NCI-H187 (cell line): ENCODE measurements at regions not wholly inside any gene's neighbourhood (a gene's known extent, or its start where the extent isn't known, plus 50 kb on each side); places are given as distances from the start of the nearest gene placed in this dataset.
"Not testable (repeated sequence)": the region's sequence is repeated elsewhere in the genome, so short reads cannot be mapped to it uniquely, and the experiment has no call there.

Source experiments
- DNase-seq, 2 experiments: peaks; one replicate each; lab custom pipeline; 2025; lab: John Stamatoyannopoulos, UW

- no peak for DNase-seq
Observed at GRCh38 chr1:5140136-5140535, 485.7 kb downstream of the AJAP1 start.

DNA sequence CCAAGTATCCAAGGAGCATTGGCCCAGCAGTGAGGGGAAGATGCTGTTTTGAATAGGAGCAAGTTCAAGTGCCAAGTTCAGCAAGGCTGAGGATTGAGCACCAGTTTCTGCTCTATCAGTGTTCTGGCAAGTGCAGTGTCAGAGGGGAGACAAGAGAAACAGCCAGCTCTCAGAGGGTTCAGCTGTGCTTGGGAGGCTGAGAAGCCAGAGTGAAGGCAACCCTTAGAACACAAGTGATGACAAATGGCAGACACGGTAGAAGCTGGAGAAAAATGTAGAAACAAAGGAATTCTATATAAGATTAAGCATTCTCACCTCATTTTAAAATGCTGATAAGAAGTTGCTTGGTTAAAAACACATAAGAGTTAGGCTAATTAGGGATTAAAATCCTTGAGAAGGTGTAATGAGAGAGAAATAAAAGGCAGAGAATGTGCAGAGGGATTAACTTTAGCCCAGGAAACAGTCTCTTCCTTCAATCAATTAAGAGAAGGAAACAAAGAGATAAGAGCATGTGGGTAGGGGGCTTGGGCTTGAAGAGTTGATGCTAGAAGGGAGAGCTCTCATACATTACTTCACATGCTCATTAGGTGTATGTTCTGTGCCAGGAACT is 475.4 kb downstream of the AJAP1 start:
- no peak for DNase-seq

DNA sequence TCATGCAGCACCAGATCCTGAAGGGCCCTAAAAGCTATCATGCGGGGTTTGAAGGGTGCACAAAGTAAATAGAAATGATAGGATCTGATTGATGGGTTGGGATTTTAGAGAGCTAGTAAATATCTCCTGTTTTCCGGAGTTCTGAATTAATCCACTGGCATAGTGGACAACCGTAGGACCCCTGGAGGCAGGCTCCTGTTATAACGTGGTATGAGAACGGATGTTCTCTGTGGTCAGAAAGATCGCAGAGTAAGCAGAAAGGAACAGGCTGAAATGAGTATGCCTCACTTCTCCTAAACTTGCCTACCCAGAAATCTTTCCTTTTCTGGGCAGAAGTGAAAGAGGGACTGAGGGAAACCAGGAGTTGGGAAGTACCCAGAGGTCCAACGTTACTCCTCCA is 470.8 kb downstream of the AJAP1 start:
- no peak for DNase-seq

GRCh38 chr1:5120559-5120958 is 466.1 kb downstream of the AJAP1 start:
- no peak for DNase-seq

DNA sequence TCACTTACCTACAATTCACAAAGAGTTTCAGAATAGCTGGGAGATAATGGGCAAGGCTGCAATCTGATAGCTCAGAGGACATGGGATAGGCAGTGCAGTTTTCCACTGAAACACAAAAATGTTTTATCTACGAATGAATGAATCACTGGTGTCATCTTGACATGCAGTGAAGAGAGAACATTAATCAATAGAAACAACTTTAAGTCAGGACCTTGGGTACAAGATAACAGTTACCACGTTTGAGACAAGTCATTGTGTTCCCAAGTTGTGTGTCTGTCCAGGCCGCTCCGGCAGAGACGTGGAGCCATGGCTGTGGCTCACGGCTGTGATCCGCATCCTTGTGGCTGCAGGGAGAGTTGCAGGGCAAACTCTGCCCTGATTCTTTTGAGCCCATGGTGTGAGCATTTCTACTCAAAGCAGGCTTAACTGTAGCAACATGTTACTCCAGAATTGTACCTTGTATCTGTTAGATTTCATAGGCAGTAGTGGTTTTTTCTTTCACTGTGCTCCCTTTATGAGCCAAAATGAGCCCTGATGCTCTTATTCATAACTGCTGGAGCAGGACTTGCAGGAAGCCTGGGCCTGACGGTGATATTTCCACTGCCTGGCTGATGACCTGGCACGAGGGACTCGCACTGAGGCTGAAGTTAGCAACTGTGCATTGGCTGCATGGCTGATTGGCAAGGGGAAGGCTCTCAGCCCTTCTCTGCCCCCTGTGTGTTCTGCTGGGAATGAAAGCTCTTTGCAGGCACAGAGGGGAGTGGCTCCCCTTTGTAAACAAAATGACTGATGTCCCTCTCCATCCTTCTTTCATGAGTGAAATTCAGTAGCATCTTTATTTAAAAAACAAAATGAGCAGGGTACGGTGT is 465.2 kb downstream of the AJAP1 start:
- DNase-seq = peak in 1 of 2 experiments; percentile 11

GRCh38 chr1:5118771-5119170 is 464.4 kb downstream of the AJAP1 start:
- DNase-seq = not testable (repeated sequence)

DNA sequence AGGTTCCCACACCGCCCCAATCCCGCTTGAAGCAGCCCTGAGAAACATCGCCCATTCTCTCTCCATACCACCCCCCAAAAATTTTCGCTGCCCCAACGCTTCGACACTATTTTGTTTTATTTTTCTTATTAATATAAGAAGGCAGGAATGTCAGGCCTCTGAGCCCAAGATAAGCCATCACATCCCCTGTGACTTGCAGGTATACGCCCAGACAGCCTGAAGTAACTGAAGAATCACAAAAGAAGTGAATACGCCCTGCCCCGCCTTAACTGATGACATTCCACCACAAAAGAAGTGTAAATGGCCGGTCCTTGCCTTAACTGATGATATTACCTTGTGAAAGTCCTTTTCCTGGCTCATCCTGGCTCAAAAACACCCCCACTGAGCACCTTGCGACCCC is 463.9 kb downstream of the AJAP1 start:
- not testable (repeated sequence) for DNase-seq

DNA sequence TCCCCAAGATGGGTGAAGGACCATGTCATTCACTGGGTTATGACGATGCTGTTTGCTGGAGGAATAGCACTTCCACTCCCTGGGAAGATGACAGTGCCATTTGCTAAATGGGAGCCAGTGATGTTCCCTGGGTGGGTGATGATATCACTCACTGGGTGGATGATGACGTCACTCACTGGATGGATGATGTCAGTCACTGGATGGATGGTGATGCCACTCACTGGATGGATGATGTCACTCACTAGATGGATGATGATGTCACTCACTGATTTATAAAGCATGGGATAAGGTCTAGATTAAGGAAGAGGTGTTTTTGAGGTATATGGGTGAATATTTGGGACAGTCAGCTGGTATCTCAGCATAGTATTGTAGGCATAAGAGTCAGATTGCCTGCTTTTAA is 457.2 kb downstream of the AJAP1 start:
- no peak for DNase-seq

DNA sequence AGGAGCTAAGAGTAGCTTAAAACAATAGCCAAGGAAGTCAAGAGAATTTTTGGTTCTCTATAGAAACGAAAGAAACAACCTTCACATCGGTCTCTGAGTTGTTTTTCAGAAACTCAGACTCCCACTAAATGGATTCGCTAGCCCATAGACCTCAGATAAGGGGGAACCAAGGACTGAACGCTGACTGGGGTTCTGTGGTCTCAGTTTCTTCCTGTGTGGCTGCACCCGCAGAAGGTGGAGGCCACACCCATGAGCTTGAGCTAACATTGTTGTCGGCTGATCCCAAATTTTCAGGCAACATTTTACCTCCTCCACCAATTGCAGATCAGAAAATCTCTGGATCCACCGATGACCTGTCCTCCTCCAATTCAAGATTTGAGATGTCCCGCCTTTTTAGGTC is 456.1 kb downstream of the AJAP1 start:
- no peak for DNase-seq

GRCh38 chr1:5109633-5110032 is 455.2 kb downstream of the AJAP1 start:
- peak in 1 of 2 experiments; percentile 12 for DNase-seq

- peak in 1 of 2 experiments; percentile 33 for DNase-seq
Observed at GRCh38 chr1:5108740-5109139, 454.3 kb downstream of the AJAP1 start.

GRCh38 chr1:5105744-5106143 is 451.3 kb downstream of the AJAP1 start:
- DNase-seq = no peak

- peak; percentile 56 to 58 for DNase-seq
Observed at GRCh38 chr1:5099558-5099957, 445.1 kb downstream of the AJAP1 start.

DNA sequence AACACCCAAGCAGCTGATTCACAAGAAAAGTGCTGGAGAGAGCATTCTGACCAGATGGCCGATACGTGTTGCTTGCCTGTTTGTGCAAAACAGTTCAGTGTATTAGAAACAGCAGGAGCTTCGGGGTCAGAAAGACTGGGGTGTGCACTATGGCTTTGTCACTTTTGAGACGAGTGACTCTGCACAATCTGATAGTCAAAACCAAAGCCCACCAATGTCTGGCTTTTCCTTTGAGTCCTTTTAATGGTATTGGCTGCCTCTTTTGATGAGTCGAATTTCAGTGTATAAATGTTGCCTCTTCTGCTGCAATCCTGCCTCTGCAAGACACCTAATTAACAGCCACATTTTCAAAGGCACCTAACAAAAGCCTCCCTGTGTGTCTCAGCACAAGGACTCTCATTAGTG is 444.6 kb downstream of the AJAP1 start:
- no peak for DNase-seq

DNA sequence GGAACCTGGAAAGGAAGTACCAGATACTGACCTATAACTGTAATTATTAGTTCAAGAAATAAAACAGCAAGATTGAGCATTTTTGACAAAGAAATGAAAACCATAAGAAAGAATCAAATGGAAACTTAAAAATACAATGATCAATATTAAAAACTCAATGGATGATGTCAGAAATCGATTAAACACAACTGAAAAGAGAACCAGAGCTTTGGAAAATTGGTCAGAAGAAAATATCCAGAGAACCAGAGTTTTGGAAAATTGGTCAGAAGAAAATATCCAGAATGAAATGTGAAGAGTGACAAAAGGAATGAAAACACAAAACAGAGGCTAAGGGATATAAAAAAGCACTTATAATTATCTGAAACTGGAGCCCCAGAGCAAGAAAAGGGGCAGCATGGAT is 438.6 kb downstream of the AJAP1 start:
- no peak for DNase-seq

- no peak for DNase-seq
Observed at GRCh38 chr1:5084676-5085075, 430.3 kb downstream of the AJAP1 start.

GRCh38 chr1:5067246-5067645 is 412.8 kb downstream of the AJAP1 start:
- peak in 1 of 2 experiments; percentile 16 for DNase-seq

DNA sequence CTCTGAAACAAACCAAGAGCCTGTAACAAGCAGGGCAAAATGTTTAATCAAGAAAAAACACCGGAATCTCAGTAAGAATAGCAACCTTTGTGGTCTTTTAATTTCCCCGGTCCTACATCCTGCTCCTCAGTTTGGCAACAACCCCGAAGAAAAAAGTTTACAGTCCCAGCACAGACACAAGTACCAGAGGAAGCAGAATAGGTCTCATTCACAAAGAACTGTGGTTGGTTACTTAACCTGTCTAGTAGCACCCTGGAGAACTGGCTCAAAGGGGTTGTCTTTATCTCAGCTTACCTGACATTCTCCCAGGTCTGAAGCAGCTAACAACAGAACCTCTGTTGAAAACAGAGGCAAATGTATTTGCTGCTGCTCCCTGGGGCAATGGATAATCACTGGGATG is 399.3 kb downstream of the AJAP1 start:
- no peak for DNase-seq

GRCh38 chr1:5029136-5029535 is 374.7 kb downstream of the AJAP1 start:
- DNase-seq = no peak

DNA sequence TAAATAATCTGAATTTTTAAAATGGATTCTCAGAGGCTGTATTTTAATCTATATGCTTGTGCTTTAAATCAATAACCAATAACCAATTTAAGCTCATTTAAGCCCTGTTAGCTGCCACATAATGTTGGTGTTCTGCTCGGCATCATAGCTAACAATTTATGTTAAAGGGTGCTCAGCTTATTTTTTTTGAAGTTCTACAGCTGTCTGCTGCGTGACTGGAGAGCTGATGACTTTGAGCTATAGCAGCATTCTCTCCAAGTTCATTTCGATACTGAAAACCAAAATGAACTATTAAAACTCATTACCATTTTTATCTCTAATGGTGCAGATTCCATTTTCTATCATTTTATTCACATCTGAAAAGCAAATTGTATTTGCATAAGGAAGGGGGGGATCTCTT is 357.8 kb downstream of the AJAP1 start:
- no peak for DNase-seq

DNA sequence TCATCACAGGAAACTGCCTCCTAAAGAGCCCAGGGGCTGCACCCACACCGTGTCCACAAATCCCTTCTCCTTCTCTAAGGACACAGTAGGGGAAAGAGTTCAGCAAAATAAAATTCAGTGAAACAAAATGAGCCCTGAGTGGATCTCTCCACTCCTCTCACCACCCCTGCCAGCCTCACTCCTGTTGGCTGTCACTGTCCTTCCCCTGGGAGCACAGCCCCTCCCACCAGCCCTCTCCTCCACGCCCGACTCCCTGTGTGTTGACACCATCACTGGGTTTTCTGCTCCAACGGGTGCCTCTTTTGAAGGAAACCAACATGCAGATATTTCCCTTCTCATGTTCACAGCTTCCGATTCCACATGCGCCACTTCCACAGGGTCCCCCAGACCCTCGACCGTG is 356.2 kb downstream of the AJAP1 start:
- DNase-seq = no peak

DNA sequence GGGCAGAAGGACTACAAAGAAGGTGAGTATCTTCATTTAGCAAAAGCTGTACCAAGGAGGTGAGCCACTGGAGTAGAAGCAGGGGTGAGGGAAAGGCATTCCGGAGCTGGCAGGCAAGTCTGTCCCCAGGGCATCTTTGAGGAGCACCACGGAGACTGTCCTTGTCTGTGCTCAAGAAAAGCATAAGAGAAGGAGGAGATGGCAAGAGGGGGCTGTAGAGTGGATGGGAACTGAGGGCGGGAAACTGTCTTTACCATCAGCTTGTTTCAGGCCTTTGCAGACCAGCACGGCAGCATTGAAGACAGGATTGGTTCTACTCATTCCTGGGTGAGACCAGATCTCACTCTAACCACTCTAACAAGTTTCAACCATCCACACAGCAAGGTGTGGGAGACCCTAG is 355.8 kb downstream of the AJAP1 start:
- DNase-seq = no peak

GRCh38 chr1:5009376-5010065 is 355.1 kb downstream of the AJAP1 start:
- DNase-seq = no peak
